K562 (cell line): ENCODE measurements at regions not wholly inside any gene's neighbourhood (a gene's known extent, or its start where the extent isn't known, plus 50 kb on each side); places are given as distances from the start of the nearest gene placed in this dataset.

Source experiments
- ATAC-seq: fragments of 200-7000 bp; cut with Tn5 transposase; 3 replicates; pipeline ENCODE4 v1.9.1; 2020; ENCODE audit warnings: moderate library complexity
- BruUV-seq: library from RNA; stranded (reverse); fragments of 400-500 nt; replicated peaks from 2 replicates; lab custom pipeline; 2021; lab: Mats Ljungman, UMichigan
- CTCF ChIA-PET: fragments of 300-600 bp; formaldehyde crosslinking; extraction: SDS; loops from one replicate; lab custom pipeline; 2021; ENCODE audit warnings: low intra/inter-chr PET ratio; lab: Yijun Ruan, JAX
- POLR2A ChIA-PET: fragments of 300-600, 350-650 bp; sonication (Branson Sonifier 250); formaldehyde crosslinking; extraction: SDS; loops from one replicate; lab custom pipeline; 2021; ENCODE audit warnings: antibody characterized with exemption, inconsistent platforms; lab: Yijun Ruan, JAX
- DNase-seq, 4 experiments: peaks; one replicate each; pipeline versions ENCODE4 v3.0.0 to v3.0.0-alpha.2; 2011 to 2018; ENCODE audit warnings: low spot score in 3 of 4, mixed read lengths in 3 of 4; ENCODE audit errors: extremely low read depth in 1 of 4
- FAIRE-seq: peaks from 2 replicates; lab custom pipeline; 2011; peaks lifted over from hg19 to GRCh38; lab: Jason Lieb, UNC
- H2AFZ ChIP-seq: 2 replicates; pipeline ENCODE4 v1.6.0; 2011; ENCODE audit warnings: low read depth, low read length, control low read depth, inconsistent platforms
- H3K27ac ChIP-seq: fragments of 200-600 bp; 3 replicates; pipeline ENCODE4 v1.8.0; 2011; ENCODE audit warnings: low read depth, mild to moderate bottlenecking, control low read depth, inconsistent platforms, low read length, moderate library complexity, mixed read lengths; ENCODE audit errors: extremely low read depth
- H3K27me3 ChIP-seq, 2 experiments: fragments of 300-600 bp in 1 of 2; 2 replicates in 1 of 2; 3 replicates in 1 of 2; pipeline versions ENCODE4 v1.6.0 to v1.8.0; 2011; ENCODE audit warnings: inconsistent platforms in 2 of 2, low read length in 2 of 2, mild to moderate bottlenecking in 1 of 2, mixed read lengths in 1 of 2, moderate library complexity in 1 of 2; ENCODE audit not compliant: control insufficient read depth in 2 of 2, insufficient read depth in 2 of 2
- H3K36me3 ChIP-seq: fragments of 300-600 bp; 3 replicates; pipeline ENCODE4 v1.8.0; 2011; ENCODE audit warnings: mild to moderate bottlenecking, low read length, inconsistent platforms; ENCODE audit not compliant: control insufficient read depth, insufficient read depth
- H3K4me1 ChIP-seq, 2 experiments: fragments of 200-600 bp in 1 of 2; replicated peaks in 1 of 2; 2 replicates in 1 of 2; 3 replicates in 1 of 2; pipeline versions ENCODE4 v1.5.1 to v1.8.0; 2011; ENCODE audit warnings: inconsistent platforms in 2 of 2, low read length in 2 of 2, mild to moderate bottlenecking in 1 of 2, mixed read lengths in 1 of 2, moderate library complexity in 1 of 2; ENCODE audit not compliant: control insufficient read depth in 2 of 2, insufficient read depth in 2 of 2
- H3K4me2 ChIP-seq: 2 replicates; pipeline ENCODE4 v1.6.1; 2011; ENCODE audit warnings: low read length, control low read depth, inconsistent platforms, mixed read lengths; ENCODE audit not compliant: insufficient read depth
- H3K4me3 ChIP-seq: fragments of 200-600 bp; sonication (generic), shearing (Covaris generic); 2 replicates; pipeline ENCODE4 v1.5.1; 2016; ENCODE audit warnings: control low read depth, inconsistent platforms
- H3K79me2 ChIP-seq: fragments of 200-600 bp; 3 replicates; pipeline ENCODE4 v1.8.0; 2011; ENCODE audit warnings: low read length, inconsistent platforms; ENCODE audit not compliant: control insufficient read depth, insufficient read depth
- H3K9ac ChIP-seq, 2 experiments: 2 replicates each; pipeline versions ENCODE4 v1.6.0 to v1.6.1; 2011; ENCODE audit warnings: low read depth in 2 of 2, low read length in 2 of 2, control low read depth in 1 of 2, inconsistent platforms in 1 of 2, mild to moderate bottlenecking in 1 of 2, mixed read lengths in 1 of 2; ENCODE audit not compliant: insufficient read depth in 1 of 2
- H3K9me1 ChIP-seq: one replicate; pipeline ENCODE4 v1.6.0; 2011; ENCODE audit warnings: inconsistent platforms, mild to moderate bottlenecking, low read length, moderate library complexity; ENCODE audit not compliant: control insufficient read depth, insufficient read depth
- H3K9me3 ChIP-seq: replicated peaks from 2 replicates; pipeline ENCODE4 v1.5.1; 2011; ENCODE audit warnings: low read depth, low read length, inconsistent platforms; ENCODE audit not compliant: control insufficient read depth, insufficient read depth
- H4K20me1 ChIP-seq: replicated peaks from 2 replicates; pipeline ENCODE4 v1.6.1; 2011; ENCODE audit warnings: low read length, inconsistent platforms, mixed read lengths; ENCODE audit not compliant: control insufficient read depth, insufficient read depth
- ATF3 ChIP-seq, 2 experiments: fragments of 450-650 bp in 1 of 2; sonication (generic) in 1 of 2; formaldehyde crosslinking in 1 of 2; IDR thresholded peaks in 1 of 2; conservative IDR thresholded peaks in 1 of 2; 2 replicates each; pipeline versions ENCODE4 v1.6.1 to v1.8.1; 2016 to 2023; ENCODE audit warnings: mild to moderate bottlenecking in 2 of 2, moderate library complexity in 2 of 2, inconsistent platforms in 1 of 2, missing genetic modification reagents in 1 of 2
- C11orf30 ChIP-seq: fragments of 450-650 bp; IDR thresholded peaks from 2 replicates; pipeline ENCODE4 v1.6.1; 2016; ENCODE audit warnings: low read depth, mild to moderate bottlenecking
- COPS2 ChIP-seq: fragments of 450-650 bp; conservative IDR thresholded peaks from 2 replicates; pipeline ENCODE4 v1.6.1; 2016; ENCODE audit warnings: mild to moderate bottlenecking, moderate library complexity
- ERF ChIP-seq: fragments of 450-650 bp; formaldehyde crosslinking; IDR thresholded peaks from 2 replicates; pipeline ENCODE4 v1.4.0; 2020; ENCODE audit warnings: mild to moderate bottlenecking, mixed read lengths
- FOXK2 ChIP-seq, 2 experiments: fragments of 450-650 bp; IDR thresholded peaks in 1 of 2; conservative IDR thresholded peaks in 1 of 2; 2 replicates each; pipeline ENCODE4 v1.6.1; 2016; ENCODE audit warnings: low read depth in 2 of 2, mild to moderate bottlenecking in 1 of 2
- GATAD2A ChIP-seq: fragments of 450-650 bp; IDR thresholded peaks from 2 replicates; pipeline ENCODE4 v1.6.1; 2017
- GTF2A2 ChIP-seq: IDR thresholded peaks from 2 replicates; pipeline ENCODE4 v1.6.1; 2016; ENCODE audit warnings: mild to moderate bottlenecking, missing genetic modification characterization, missing compliant biosample characterization
- ILK ChIP-seq: fragments of 450-650 bp; IDR thresholded peaks from 2 replicates; pipeline ENCODE4 v1.6.1; 2016; ENCODE audit warnings: missing genetic modification characterization, low read depth, mild to moderate bottlenecking, missing compliant biosample characterization, moderate library complexity, borderline replicate concordance
- MAFG ChIP-seq: fragments of 450-650 bp; conservative IDR thresholded peaks from 2 replicates; pipeline ENCODE4 v1.6.1; 2016; ENCODE audit warnings: missing genetic modification characterization, missing compliant biosample characterization
- MAFK ChIP-seq: IDR thresholded peaks from 2 replicates; pipeline ENCODE4 v1.6.1; 2011; ENCODE audit warnings: low read length, improper control_type of control experiment
- MXI1 ChIP-seq: IDR thresholded peaks from 2 replicates; pipeline ENCODE4 v1.6.1; 2011; ENCODE audit warnings: low read depth, mild to moderate bottlenecking, improper control_type of control experiment, low read length
- RBM39 ChIP-seq: fragments of 200-400 bp; formaldehyde crosslinking; optimal IDR thresholded peaks from 2 replicates; pipeline ENCODE3; 2018; ENCODE audit warnings: low read depth, low read length
- SAFB2 ChIP-seq: fragments of 200-400 bp; formaldehyde crosslinking; IDR thresholded peaks from 2 replicates; pipeline ENCODE4 v1.6.1; 2018; ENCODE audit warnings: borderline replicate concordance, low read length, low read depth, moderate library complexity; ENCODE audit not compliant: severe bottlenecking
- TSHZ1 ChIP-seq: fragments of 250-450 bp; sonication (Bioruptor Pico); IDR thresholded peaks from 2 replicates; pipeline ENCODE4 v1.4.0; 2020; ENCODE audit warnings: mild to moderate bottlenecking, moderate library complexity
- ZNF239 ChIP-seq: fragments of 250-450 bp; sonication (Bioruptor Pico); IDR thresholded peaks from 2 replicates; pipeline ENCODE4 v1.4.0; 2020; ENCODE audit warnings: mild to moderate bottlenecking
- ZNF316 ChIP-seq: fragments of 450-650 bp; IDR thresholded peaks from 2 replicates; pipeline ENCODE4 v1.6.1; 2016
- WGBS: fragments of 100-300 bp; shearing (Covaris generic); methylation state at CpG from one replicate; pipeline ENCODE4 v1.1.6; 2016; ENCODE audit warnings: low coverage, mixed read lengths; ENCODE audit not compliant: insufficient coverage; ENCODE audit errors: missing lambda C conversion rate; 5-methylcytosine and 5-hydroxymethylcytosine counted together
- in situ Hi-C: fragments of 300-500 bp; cut with MboI; formaldehyde crosslinking; loops from 4 replicates; pipeline ENCODE4 v1.15.0; 2018; ENCODE audit warnings: inconsistent platforms, mixed read lengths
- intact Hi-C: fragments of 100-400 bp; cut with micrococcal nuclease; formaldehyde crosslinking; loops from 2 replicates; pipeline ENCODE4 v1.14.2; 2022
- TF ChIP-seq, protein P1 (sequence below): sonication (generic); formaldehyde crosslinking; IDR thresholded peaks from 2 replicates; pipeline ENCODE4 v1.8.1; 2023; ENCODE audit warnings: mild to moderate bottlenecking, missing genetic modification reagents

DNA sequence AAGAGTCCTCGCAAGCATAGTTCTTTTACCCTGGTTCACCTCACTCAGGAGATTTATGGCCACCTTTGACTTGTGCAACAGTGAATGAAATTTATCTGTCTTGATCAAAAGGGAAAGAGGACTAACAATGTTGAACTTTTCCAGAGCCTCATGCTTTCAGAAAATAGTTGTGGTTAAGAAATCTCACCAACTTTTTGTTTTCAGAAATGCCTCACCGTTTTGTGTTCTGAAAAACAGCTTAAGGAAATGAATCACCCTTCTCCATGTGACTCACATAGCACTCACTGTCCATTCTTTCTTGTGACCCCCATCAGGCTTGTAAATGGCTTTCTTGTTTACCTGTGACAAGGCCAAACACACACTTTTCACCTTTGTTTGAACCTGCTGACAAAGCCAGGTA, 148.6 kb upstream of the FAM3C start (continued):
- TF ChIP-seq ATF3 (IDR thresholded peaks at IDR 0.05) (peak; percentile 30; the same call in 1 of the 2 replicates), ATF3 (CRISPR knock-in tag; conservative IDR thresholded peaks at IDR 0.05) (no peak)

GRCh38 chr7:121544238-121544637, 148.1 kb upstream of the FAM3C start:
- H3K4me2 ChIP-seq = no peak overlapping the region
- BruUV-seq = no TSS peak
- CTCF ChIA-PET = no interaction called here
- peak; percentile 64; the same call in 1 of the 2 replicates for TF ChIP-seq C11orf30
- TF ChIP-seq GATAD2A = no peak
- no peak for TF ChIP-seq MXI1
- no peak for TF ChIP-seq RBM39
- TF ChIP-seq COPS2 = no peak
- TF ChIP-seq, protein P1, sequence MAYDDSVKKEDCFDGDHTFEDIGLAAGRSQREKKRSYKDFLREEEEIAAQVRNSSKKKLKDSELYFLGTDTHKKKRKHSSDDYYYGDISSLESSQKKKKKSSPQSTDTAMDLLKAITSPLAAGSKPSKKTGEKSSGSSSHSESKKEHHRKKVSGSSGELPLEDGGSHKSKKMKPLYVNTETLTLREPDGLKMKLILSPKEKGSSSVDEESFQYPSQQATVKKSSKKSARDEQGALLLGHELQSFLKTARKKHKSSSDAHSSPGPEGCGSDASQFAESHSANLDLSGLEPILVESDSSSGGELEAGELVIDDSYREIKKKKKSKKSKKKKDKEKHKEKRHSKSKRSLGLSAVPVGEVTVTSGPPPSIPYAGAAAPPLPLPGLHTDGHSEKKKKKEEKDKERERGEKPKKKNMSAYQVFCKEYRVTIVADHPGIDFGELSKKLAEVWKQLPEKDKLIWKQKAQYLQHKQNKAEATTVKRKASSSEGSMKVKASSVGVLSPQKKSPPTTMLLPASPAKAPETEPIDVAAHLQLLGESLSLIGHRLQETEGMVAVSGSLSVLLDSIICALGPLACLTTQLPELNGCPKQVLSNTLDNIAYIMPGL (CRISPR knock-in tag) = no peak
- 0 out of 2 replicates have a peak, but pooled peaks have one; percentile 8 for TF ChIP-seq ILK
- TF ChIP-seq MAFG (tag) = peak; percentile 65
- no peak for TF ChIP-seq SAFB2
- no peak for TF ChIP-seq FOXK2 (conservative IDR thresholded peaks at IDR 0.05 in 1 of 2, IDR thresholded peaks at IDR 0.05 in 1 of 2; ENCODE audit: low read depth in 2 of 2)
- no peak for TF ChIP-seq TSHZ1 (CRISPR knock-in tag)
- TF ChIP-seq ZNF316 = peak; percentile 84
- TF ChIP-seq MAFK = peak; percentile 75
- TF ChIP-seq ERF (CRISPR knock-in tag) = no peak
- TF ChIP-seq GTF2A2 (tag) = peak; percentile 83
- TF ChIP-seq ZNF239 (CRISPR knock-in tag) = no peak

More at GRCh38 chr7:121544238-121544637, 148.1 kb upstream of the FAM3C start:
- no peak overlapping the region for H3K27ac ChIP-seq
- POLR2A ChIA-PET = no interaction called here
- DNase-seq = no peak
- H3K36me3 ChIP-seq = no peaks in the 10 kb centered on the region
- no peak overlapping the region for H2AFZ ChIP-seq
- in situ Hi-C loops = loop anchor here (25.0 kb wide), 1 partner anchor 757 kb away; no protein-coding TSS in a partner anchor
- H3K79me2 ChIP-seq = no peaks in the 10 kb centered on the region
- H3K9me3 ChIP-seq = no peaks in the 10 kb centered on the region
- no peaks in the 10 kb centered on the region for H3K9me1 ChIP-seq
- no peak overlapping the region for H3K4me3 ChIP-seq
- H3K4me1 ChIP-seq = no peaks in the 10 kb centered on the region
- no peak for FAIRE-seq
- intact Hi-C loops = loop anchor here (10.0 kb wide), 2 partner anchors 409 to 559 kb away; partner anchors contain the start of gene CPED1
- H4K20me1 ChIP-seq = no peaks in the 10 kb centered on the region
- no peak overlapping the region for H3K9ac ChIP-seq
- no peak for ATAC-seq
- WGBS = 4% methylated on average over 1 of the region's 1 CpG
- H3K27me3 ChIP-seq = no peaks in the 10 kb centered on the region
